HepG2 (cell line): ENCODE measurements at regions not wholly inside any gene's neighbourhood (a gene's known extent, or its start where the extent isn't known, plus 50 kb on each side); places are given as distances from the start of the nearest gene placed in this dataset.

ENCODE experiments used
- ARID5B ChIP-seq: IDR thresholded peaks from 2 replicates; pipeline ENCODE4 v1.4.0; 2020; ENCODE audit warnings: mild to moderate bottlenecking, missing genetic modification reagents
- ATF2 ChIP-seq: sonication (generic); formaldehyde crosslinking; IDR thresholded peaks from 2 replicates; pipeline ENCODE4 v1.4.0; 2020; ENCODE audit warnings: missing genetic modification reagents
- CBX2 ChIP-seq, 2 experiments: fragments of 200-600 bp in 1 of 2; sonication (generic); formaldehyde crosslinking in 1 of 2; IDR thresholded peaks; 2 replicates each; pipeline versions ENCODE4 v1.7.0 to v1.8.1; 2018 to 2022; ENCODE audit warnings: low read depth in 2 of 2, low read length in 1 of 2, mild to moderate bottlenecking in 1 of 2, missing genetic modification reagents in 1 of 2
- GFI1 ChIP-seq: sonication (generic); formaldehyde crosslinking; IDR thresholded peaks from 2 replicates; pipeline ENCODE4 v1.5.0; 2020; ENCODE audit warnings: missing genetic modification reagents, mild to moderate bottlenecking, borderline replicate concordance
- KDM3A ChIP-seq: IDR thresholded peaks from 2 replicates; pipeline ENCODE4 v1.6.1; 2018; ENCODE audit warnings: low read depth, missing compliant biosample characterization
- MTA1 ChIP-seq: sonication (generic); formaldehyde crosslinking; IDR thresholded peaks from 2 replicates; pipeline ENCODE4 v1.4.0; 2020; ENCODE audit warnings: missing genetic modification reagents, mild to moderate bottlenecking, borderline replicate concordance
- NR2F2 ChIP-seq: IDR thresholded peaks from 2 replicates; pipeline ENCODE4 v1.6.1; 2012; ENCODE audit warnings: low read depth, inconsistent platforms, borderline replicate concordance
- PAWR ChIP-seq: sonication (generic); formaldehyde crosslinking; IDR thresholded peaks from 2 replicates; pipeline ENCODE4 v1.4.0; 2020; ENCODE audit warnings: missing genetic modification reagents, mild to moderate bottlenecking, borderline replicate concordance
- PITX1 ChIP-seq: sonication (generic); formaldehyde crosslinking; IDR thresholded peaks from 2 replicates; pipeline ENCODE4 v1.5.1; 2020; ENCODE audit warnings: mild to moderate bottlenecking, missing genetic modification reagents
- PRMT3 ChIP-seq: sonication (generic); formaldehyde crosslinking; IDR thresholded peaks from 2 replicates; pipeline ENCODE4 v1.8.1; 2022; ENCODE audit warnings: low read depth, mild to moderate bottlenecking, moderate library complexity, missing genetic modification reagents, borderline replicate concordance
- RELA ChIP-seq: sonication (generic); formaldehyde crosslinking; IDR thresholded peaks from 2 replicates; pipeline ENCODE4 v1.4.0; 2020; ENCODE audit warnings: missing genetic modification reagents
- RFXAP ChIP-seq: sonication (generic); formaldehyde crosslinking; IDR thresholded peaks from 2 replicates; pipeline ENCODE4 v1.4.0; 2020; ENCODE audit warnings: missing genetic modification reagents, borderline replicate concordance
- SMARCC2 ChIP-seq: fragments of 450-650 bp; IDR thresholded peaks from 2 replicates; pipeline ENCODE4 v1.6.1; 2017; ENCODE audit warnings: antibody characterized with exemption, mild to moderate bottlenecking
- SRY ChIP-seq: sonication (generic); formaldehyde crosslinking; IDR thresholded peaks from 2 replicates; pipeline ENCODE4 v1.8.0; 2022; ENCODE audit warnings: mild to moderate bottlenecking, missing genetic modification reagents
- WIZ ChIP-seq: sonication (generic); formaldehyde crosslinking; IDR thresholded peaks from 2 replicates; pipeline ENCODE4 v1.5.1; 2020; ENCODE audit warnings: mild to moderate bottlenecking, missing genetic modification reagents
- ZBTB3 ChIP-seq: sonication (generic); formaldehyde crosslinking; IDR thresholded peaks from 2 replicates; pipeline ENCODE4 v1.4.0; 2020; ENCODE audit warnings: low read depth, mild to moderate bottlenecking, moderate library complexity, missing genetic modification reagents, borderline replicate concordance
- ZBTB7A ChIP-seq: sonication (generic); formaldehyde crosslinking; IDR thresholded peaks from 2 replicates; pipeline ENCODE4 v1.8.0; 2022; ENCODE audit warnings: mild to moderate bottlenecking, missing genetic modification reagents
- ZFY ChIP-seq: sonication (generic); formaldehyde crosslinking; IDR thresholded peaks from 2 replicates; pipeline ENCODE4 v1.4.0; 2020; ENCODE audit warnings: missing genetic modification reagents
- ZNF121 ChIP-seq: sonication (generic); formaldehyde crosslinking; IDR thresholded peaks from 2 replicates; pipeline ENCODE4 v1.5.0; 2020; ENCODE audit warnings: mild to moderate bottlenecking, missing genetic modification reagents
- ZNF232 ChIP-seq: sonication (generic); formaldehyde crosslinking; IDR thresholded peaks from 2 replicates; pipeline ENCODE4 v1.4.0; 2020; ENCODE audit warnings: missing genetic modification reagents, borderline replicate concordance
- ZNF282 ChIP-seq: fragments of 450-650 bp; IDR thresholded peaks from 2 replicates; pipeline ENCODE4 v1.6.1; 2018; ENCODE audit not compliant: partially characterized antibody
- ZNF510 ChIP-seq: sonication (generic); formaldehyde crosslinking; IDR thresholded peaks from 2 replicates; pipeline ENCODE4 v1.4.0; 2020; ENCODE audit warnings: low read depth, mild to moderate bottlenecking, missing genetic modification reagents
- ZNF773 ChIP-seq: sonication (generic); formaldehyde crosslinking; IDR thresholded peaks from 2 replicates; pipeline ENCODE4 v1.4.0; 2020; ENCODE audit warnings: missing genetic modification reagents, borderline replicate concordance
- TF ChIP-seq, protein P1 (sequence below): sonication (generic); formaldehyde crosslinking; IDR thresholded peaks from 2 replicates; pipeline ENCODE4 v1.5.0; 2020; ENCODE audit warnings: missing genetic modification reagents
- TF ChIP-seq, protein P2 (sequence below): IDR thresholded peaks from 2 replicates; pipeline ENCODE4 v1.6.1; 2016; ENCODE audit warnings: control low read depth

DNA sequence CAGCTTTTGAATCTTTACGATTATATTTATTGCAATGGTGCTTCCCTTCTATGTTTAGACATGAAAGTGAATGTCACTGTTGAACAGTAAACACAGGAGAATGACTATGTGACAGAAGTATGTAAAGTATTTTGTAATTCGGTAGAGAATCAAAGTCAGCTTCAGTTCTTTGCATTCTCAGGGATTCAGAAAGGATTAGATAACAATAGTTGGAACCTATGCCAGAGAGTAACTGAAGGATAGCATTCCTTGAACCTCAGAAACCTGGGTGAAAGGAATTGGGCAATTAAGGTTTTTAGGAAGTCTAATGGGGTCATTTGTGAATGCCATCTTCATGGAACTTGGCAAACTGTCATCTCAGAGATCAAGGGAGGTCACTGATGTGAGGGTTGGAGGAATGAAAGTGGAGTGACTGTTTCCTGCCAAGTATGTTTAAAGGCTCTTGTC lies 305.3 kb upstream of the DDHD1 start (continued):
- TF ChIP-seq NR2F2: 0 out of 2 replicates have a peak, but pooled peaks have one; percentile 42
- TF ChIP-seq ZNF121 (CRISPR knock-in tag): no peak
- no peak for TF ChIP-seq ZNF232 (CRISPR knock-in tag)
- TF ChIP-seq ZBTB3 (CRISPR knock-in tag): no peak
- no peak for TF ChIP-seq RELA (CRISPR knock-in tag)
- TF ChIP-seq GFI1 (CRISPR knock-in tag): peak; percentile 51; the same call in 1 of the 2 replicates
- TF ChIP-seq PAWR (CRISPR knock-in tag): no peak
- TF ChIP-seq ZNF773: no peak
- TF ChIP-seq, protein P1, sequence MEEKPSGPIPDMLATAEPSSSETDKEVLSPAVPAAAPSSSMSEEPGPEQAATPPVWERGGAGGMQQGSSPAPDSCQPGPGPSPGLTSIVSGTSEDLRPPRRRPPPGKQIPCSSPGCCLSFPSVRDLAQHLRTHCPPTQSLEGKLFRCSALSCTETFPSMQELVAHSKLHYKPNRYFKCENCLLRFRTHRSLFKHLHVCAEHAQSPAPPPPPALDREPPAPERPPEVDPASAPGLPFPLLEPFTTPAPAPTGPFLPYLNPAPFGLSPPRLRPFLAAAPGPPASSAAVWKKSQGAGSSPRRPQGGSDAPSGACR: no peak
- TF ChIP-seq RFXAP: no peak
- TF ChIP-seq ZBTB7A (CRISPR knock-in tag): no peak
- TF ChIP-seq ZNF510: no peak
- no peak for TF ChIP-seq ZFY
- TF ChIP-seq KDM3A (CRISPR knock-in tag): no peak
- TF ChIP-seq ATF2 (CRISPR knock-in tag): peak; percentile 71; the same call in 1 of the 2 replicates
- no peak for TF ChIP-seq PRMT3
- no peak for TF ChIP-seq WIZ (CRISPR knock-in tag)
- TF ChIP-seq ARID5B: peak; percentile 98
- TF ChIP-seq SRY (CRISPR knock-in tag): no peak
- TF ChIP-seq, protein P2, sequence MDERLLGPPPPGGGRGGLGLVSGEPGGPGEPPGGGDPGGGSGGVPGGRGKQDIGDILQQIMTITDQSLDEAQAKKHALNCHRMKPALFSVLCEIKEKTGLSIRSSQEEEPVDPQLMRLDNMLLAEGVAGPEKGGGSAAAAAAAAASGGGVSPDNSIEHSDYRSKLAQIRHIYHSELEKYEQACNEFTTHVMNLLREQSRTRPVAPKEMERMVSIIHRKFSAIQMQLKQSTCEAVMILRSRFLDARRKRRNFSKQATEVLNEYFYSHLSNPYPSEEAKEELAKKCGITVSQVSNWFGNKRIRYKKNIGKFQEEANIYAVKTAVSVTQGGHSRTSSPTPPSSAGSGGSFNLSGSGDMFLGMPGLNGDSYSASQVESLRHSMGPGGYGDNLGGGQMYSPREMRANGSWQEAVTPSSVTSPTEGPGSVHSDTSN (CRISPR knock-in tag): no peak
- peak; percentile 70 for TF ChIP-seq PITX1 (CRISPR knock-in tag)
- no peak for TF ChIP-seq ZNF282
- TF ChIP-seq SMARCC2: peak; percentile 83; the same call in 1 of the 2 replicates
- TF ChIP-seq CBX2 (IDR thresholded peaks at IDR 0.05; ENCODE audit: low read depth, low read length): no peak
- no peak for TF ChIP-seq CBX2 (CRISPR knock-in tag; IDR thresholded peaks at IDR 0.05; ENCODE audit: low read depth)
- TF ChIP-seq MTA1 (CRISPR knock-in tag): no peak
